IMR-90 (cell line): ENCODE measurements at regions not wholly inside any gene's neighbourhood (a gene's known extent, or its start where the extent isn't known, plus 50 kb on each side); places are given as distances from the start of the nearest gene placed in this dataset.

Experiments
- ATAC-seq: fragments of 200-7000 bp; cut with Tn5 transposase; 2 replicates; pipeline ENCODE4 v1.9.1; 2020; ENCODE audit warnings: low read depth, mild to moderate bottlenecking, moderate library complexity
- BruUV-seq: library from RNA; stranded (reverse); fragments of 400-500 nt; replicated peaks from 2 replicates; lab custom pipeline; 2021; lab: Mats Ljungman, UMichigan
- CTCF ChIA-PET: fragments of 300-600 bp; formaldehyde crosslinking; extraction: SDS; loops from one replicate; lab custom pipeline; 2021; ENCODE audit warnings: antibody characterized with exemption; lab: Yijun Ruan, JAX
- POLR2A ChIA-PET: fragments of 300-600 bp; sonication (Branson Sonifier 250); formaldehyde crosslinking; loops from one replicate; lab custom pipeline; 2022; ENCODE audit warnings: antibody characterized with exemption; ENCODE audit not compliant: unreplicated experiment; lab: Charles Lee
- DNase-seq: peaks from one replicate; pipeline ENCODE4 v3.0.0; 2013
- H2AFZ ChIP-seq: replicated peaks from 2 replicates; pipeline ENCODE3; 2013; ENCODE audit warnings: low read length, mild to moderate bottlenecking; ENCODE audit not compliant: poor library complexity
- H2AK5ac ChIP-seq: 2 replicates; pipeline ENCODE4 v1.6.1; 2013; ENCODE audit warnings: low read depth, low read length, inconsistent platforms
- H2AK9ac ChIP-seq: replicated peaks from 2 replicates; pipeline ENCODE3; 2013; ENCODE audit warnings: mild to moderate bottlenecking, low read depth, low read length, moderate library complexity; ENCODE audit not compliant: poor library complexity
- H2BK120ac ChIP-seq: 2 replicates; pipeline ENCODE4 v1.6.1; 2013; ENCODE audit warnings: low read depth, low read length, inconsistent platforms
- H2BK15ac ChIP-seq: 3 replicates; pipeline ENCODE4 v1.6.1; 2013; ENCODE audit warnings: low read depth, low read length, inconsistent platforms
- H2BK20ac ChIP-seq: 2 replicates; pipeline ENCODE4 v1.6.1; 2013; ENCODE audit warnings: low read depth, mild to moderate bottlenecking, inconsistent platforms, low read length, moderate library complexity
- H2BK5ac ChIP-seq: 2 replicates; pipeline ENCODE4 v1.6.1; 2013; ENCODE audit warnings: mild to moderate bottlenecking, low read depth, low read length, inconsistent platforms; ENCODE audit not compliant: poor library complexity, severe bottlenecking
- H3K14ac ChIP-seq: replicated peaks from 2 replicates; pipeline ENCODE4 v1.6.1; 2013; ENCODE audit warnings: low read depth, low read length, inconsistent platforms
- H3K18ac ChIP-seq: 2 replicates; pipeline ENCODE4 v1.6.1; 2013; ENCODE audit warnings: low read depth, low read length, control low read depth
- H3K23ac ChIP-seq: 2 replicates; pipeline ENCODE4 v1.6.1; 2013; ENCODE audit warnings: low read depth, low read length, inconsistent platforms
- H3K27ac ChIP-seq: 2 replicates; pipeline ENCODE4 v1.5.1; 2013; ENCODE audit warnings: mild to moderate bottlenecking, control low read depth, low read length; ENCODE audit not compliant: insufficient read depth
- H3K27me3 ChIP-seq: 2 replicates; pipeline ENCODE4 v1.6.1; 2013; ENCODE audit warnings: low read length; ENCODE audit not compliant: control insufficient read depth, insufficient read depth
- H3K36me3 ChIP-seq: 2 replicates; pipeline ENCODE4 v1.6.1; 2013; ENCODE audit warnings: low read length, mixed read lengths; ENCODE audit not compliant: control insufficient read depth, insufficient read depth
- H3K4ac ChIP-seq: 2 replicates; pipeline ENCODE4 v1.6.1; 2013; ENCODE audit warnings: low read depth, low read length, inconsistent platforms
- H3K4me1 ChIP-seq: 2 replicates; pipeline ENCODE4 v1.6.1; 2013; ENCODE audit warnings: low read length, mixed read lengths; ENCODE audit not compliant: control insufficient read depth, insufficient read depth
- H3K4me2 ChIP-seq: 2 replicates; pipeline ENCODE4 v1.6.1; 2013; ENCODE audit warnings: low read depth, mild to moderate bottlenecking, control low read depth, low read length, moderate library complexity
- H3K4me3 ChIP-seq: 2 replicates; pipeline ENCODE4 v1.5.1; 2013; ENCODE audit warnings: low read depth, mild to moderate bottlenecking, control low read depth, low read length, moderate library complexity; ENCODE audit not compliant: insufficient read depth
- H3K56ac ChIP-seq: 2 replicates; pipeline ENCODE4 v1.6.1; 2013; ENCODE audit warnings: low read length, inconsistent platforms; ENCODE audit not compliant: insufficient read depth; ENCODE audit errors: extremely low read depth
- H3K79me1 ChIP-seq, 2 experiments: 2 replicates each; pipeline ENCODE4 v1.6.1; 2013; ENCODE audit warnings: low read length in 2 of 2, inconsistent platforms in 1 of 2, low read depth in 1 of 2
- H3K9ac ChIP-seq: 2 replicates; pipeline ENCODE4 v1.6.1; 2013; ENCODE audit warnings: low read depth, low read length, control low read depth
- H3K9me1 ChIP-seq: 2 replicates; pipeline ENCODE4 v1.6.1; 2013; ENCODE audit warnings: low read length, inconsistent platforms; ENCODE audit not compliant: insufficient read depth
- H3K9me3 ChIP-seq: 2 replicates; pipeline ENCODE4 v1.6.1; 2013; ENCODE audit warnings: low read length; ENCODE audit not compliant: control insufficient read depth, insufficient read depth
- H4K20me1 ChIP-seq: 2 replicates; pipeline ENCODE4 v1.6.1; 2013; ENCODE audit warnings: low read length, inconsistent platforms; ENCODE audit not compliant: insufficient read depth
- H4K5ac ChIP-seq: 2 replicates; pipeline ENCODE4 v1.6.1; 2013; ENCODE audit warnings: mild to moderate bottlenecking, low read depth, low read length, control low read depth
- H4K8ac ChIP-seq, 2 experiments: 2 replicates each; pipeline ENCODE4 v1.6.1; 2013; ENCODE audit warnings: low read depth in 2 of 2, low read length in 2 of 2, control low read depth in 1 of 2, inconsistent platforms in 1 of 2
- H4K91ac ChIP-seq: 2 replicates; pipeline ENCODE4 v1.6.1; 2013; ENCODE audit warnings: low read depth, low read length, inconsistent platforms; ENCODE audit not compliant: insufficient read depth
- CEBPB ChIP-seq: IDR thresholded peaks from 2 replicates; pipeline ENCODE4 v1.6.1; 2012; ENCODE audit warnings: low read depth, low read length, improper control_type of control experiment
- CHD1 ChIP-seq: IDR thresholded peaks from 2 replicates; pipeline ENCODE4 v1.6.1; 2012; ENCODE audit warnings: low read depth, low read length, improper control_type of control experiment
- ELK1 ChIP-seq: fragments of 150-350 bp; IDR thresholded peaks from 2 replicates; pipeline ENCODE4 v1.6.1; 2016; ENCODE audit warnings: low read depth, mild to moderate bottlenecking, low read length, moderate library complexity, borderline replicate concordance
- MAZ ChIP-seq: IDR thresholded peaks from 2 replicates; pipeline ENCODE4 v1.6.1; 2012; ENCODE audit warnings: low read depth, mild to moderate bottlenecking, low read length, improper control_type of control experiment, moderate library complexity, borderline replicate concordance
- POLR2A ChIP-seq: IDR thresholded peaks from 2 replicates; pipeline ENCODE4 v1.6.1; 2012; ENCODE audit warnings: mild to moderate bottlenecking, low read depth, low read length
- RAD21 ChIP-seq: IDR thresholded peaks from 2 replicates; pipeline ENCODE4 v1.6.1; 2012; ENCODE audit warnings: low read length, improper control_type of control experiment
- RCOR1 ChIP-seq: IDR thresholded peaks from 2 replicates; pipeline ENCODE4 v1.6.1; 2012; ENCODE audit warnings: mild to moderate bottlenecking, low read length, improper control_type of control experiment; ENCODE audit not compliant: insufficient replicate concordance
- RFX5 ChIP-seq: IDR thresholded peaks from 2 replicates; pipeline ENCODE4 v1.8.0; 2012; ENCODE audit warnings: low read depth, mild to moderate bottlenecking, low read length, moderate library complexity
- WGBS, 2 experiments: methylation state at CpG; one replicate each; pipeline versions ENCODE4 v1.1.5 to v1.1.7; 2013; ENCODE audit warnings: missing lambda C conversion rate in 2 of 2; ENCODE audit not compliant: insufficient read length in 1 of 2; ENCODE audit errors: extremely low coverage in 2 of 2; 5-methylcytosine and 5-hydroxymethylcytosine counted together
- dilution Hi-C: fragments of 300-500 bp; cut with HindIII; formaldehyde crosslinking; loops from one replicate; pipeline ENCODE4 v1.14.3; 2018; ENCODE audit warnings: low sequenced_read_pairs; ENCODE audit not compliant: unreplicated experiment
- in situ Hi-C: fragments of 300-500 bp; cut with MboI; formaldehyde crosslinking; loops from 3 replicates; pipeline ENCODE4 v1.14.3; 2019; ENCODE audit warnings: low sequenced_read_pairs, inconsistent platforms, mixed read lengths
- intact Hi-C: fragments of 100-400 bp; cut with micrococcal nuclease; formaldehyde crosslinking; loops from 2 replicates; pipeline ENCODE4 v1.10.0; 2022
- TF ChIP-seq, protein P1 (sequence below): fragments of 150-350 bp; IDR thresholded peaks from 2 replicates; pipeline ENCODE4 v1.6.1; 2017; ENCODE audit warnings: mild to moderate bottlenecking, antibody characterized with exemption, low read length, low read depth

DNA sequence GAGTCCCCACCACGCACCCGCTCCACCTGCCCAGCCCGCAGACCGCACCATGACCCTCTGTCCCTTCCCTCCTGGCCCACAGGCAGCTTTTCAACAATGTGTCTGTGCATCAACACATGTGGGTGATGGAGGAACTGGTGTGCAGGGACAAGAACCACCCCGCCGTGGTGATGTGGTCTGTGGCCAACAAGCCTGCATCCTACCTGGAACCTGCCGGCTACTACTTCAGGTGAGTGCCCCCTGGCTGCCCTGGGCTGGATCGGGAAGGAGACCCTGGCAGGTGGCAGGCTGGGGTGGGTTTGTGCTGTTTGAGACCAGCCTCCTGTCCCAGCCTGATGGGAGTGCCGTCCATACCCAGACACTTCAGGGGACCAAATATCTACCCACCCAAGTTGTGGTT, 69.6 kb downstream of the ZNF727 start:
- intact Hi-C loops = no loop called here
- Histone ChIP-seq H3K56ac (no peak overlapping the region), H3K27ac (no peak overlapping the region), H2BK5ac (no peak overlapping the region), H2BK15ac (no peak overlapping the region), H2AK9ac (no peak overlapping the region), H3K4ac (no peak overlapping the region), H3K36me3 (no peaks in the 10 kb centered on the region), H3K4me3 (no peak overlapping the region), H3K14ac (no peak overlapping the region), H2AFZ (peak overlapping the region; percentile 67), H3K9me1 (no peaks in the 10 kb centered on the region), H3K23ac (no peak overlapping the region), H2AK5ac (no peak overlapping the region), H3K18ac (no peak overlapping the region), H3K79me1 (no peaks in the 10 kb centered on the region), H4K20me1 (no peaks in the 10 kb centered on the region), H2BK120ac (no peak overlapping the region), H4K91ac (no peak overlapping the region), H3K9ac (no peak overlapping the region), H4K8ac (no peak overlapping the region), H2BK20ac (no peak overlapping the region), H3K9me3 (peaks cover 30% of the 10 kb centered on the region), H3K4me1 (no peaks in the 10 kb centered on the region), H3K4me2 (no peak overlapping the region), H4K5ac (no peak overlapping the region), H3K27me3 (no peaks in the 10 kb centered on the region)
- ChIA-PET POLR2A (no interaction called here), CTCF (no interaction called here)
- BruUV-seq = no TSS peak
- DNase-seq (no peak), ATAC-seq (no peak)
- no peak for TF ChIP-seq RFX5
- TF ChIP-seq RAD21 = no peak
- TF ChIP-seq, protein P1, sequence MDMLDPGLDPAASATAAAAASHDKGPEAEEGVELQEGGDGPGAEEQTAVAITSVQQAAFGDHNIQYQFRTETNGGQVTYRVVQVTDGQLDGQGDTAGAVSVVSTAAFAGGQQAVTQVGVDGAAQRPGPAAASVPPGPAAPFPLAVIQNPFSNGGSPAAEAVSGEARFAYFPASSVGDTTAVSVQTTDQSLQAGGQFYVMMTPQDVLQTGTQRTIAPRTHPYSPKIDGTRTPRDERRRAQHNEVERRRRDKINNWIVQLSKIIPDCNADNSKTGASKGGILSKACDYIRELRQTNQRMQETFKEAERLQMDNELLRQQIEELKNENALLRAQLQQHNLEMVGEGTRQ = no peak
- TF ChIP-seq CEBPB = no peak
- no peak for TF ChIP-seq CHD1
- TF ChIP-seq POLR2A = no peak
- TF ChIP-seq ELK1 = no peak
- no peak for TF ChIP-seq MAZ
- TF ChIP-seq RCOR1 = no peak
- dilution Hi-C loops = no loop called here
- no CpG with 5 or more reads among the region's 9 CpGs for WGBS, 2 experiments
- in situ Hi-C loops = no loop called here
